ENCODE measurements at regions not wholly inside any gene's neighbourhood (a gene's known extent, or its start where the extent isn't known, plus 50 kb on each side); places are given as distances from the start of the nearest gene placed in this dataset.
"Not testable (repeated sequence)": the region's sequence is repeated elsewhere in the genome, so short reads cannot be mapped to it uniquely, and the experiment has no call there.

DNA sequence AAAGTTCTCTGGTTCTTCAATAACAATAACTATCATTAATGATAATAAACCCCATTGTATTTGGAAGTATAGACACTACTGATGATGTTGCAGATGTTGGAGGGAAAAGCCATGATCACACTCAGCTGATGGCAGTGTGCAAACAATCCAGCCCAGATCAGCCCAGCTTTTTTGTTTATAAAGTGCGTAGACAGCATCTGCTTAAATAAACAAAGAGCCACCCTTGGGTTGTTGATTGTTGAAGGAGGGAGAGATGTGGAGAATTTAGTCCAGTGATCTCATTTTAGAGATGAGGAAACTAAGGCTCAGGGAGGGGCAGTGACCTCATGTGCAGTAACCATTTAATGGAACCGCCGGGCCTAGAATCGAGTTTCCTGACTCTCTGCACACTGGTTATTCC is 56.0 kb upstream of the MEX3C start:
- no peak overlapping the region for H3K9ac ChIP-seq (ENCODE audit: low read length)
- no peaks in the 10 kb centered on the region for H3K79me2 ChIP-seq (ENCODE audit: low read length)
- peaks cover 21% of the 10 kb centered on the region for H3K4me1 ChIP-seq (ENCODE audit: low read length)
- H3K27me3 ChIP-seq (ENCODE audit: low read depth, low read length), result no peaks in the 10 kb centered on the region
- no peak overlapping the region for H3K4me2 ChIP-seq (ENCODE audit: low read length)
- H4K20me1 ChIP-seq (ENCODE audit: insufficient read depth, low read length), result no peaks in the 10 kb centered on the region
- no peak overlapping the region for H3K27ac ChIP-seq (ENCODE audit: low read length)
- no peaks in the 10 kb centered on the region for H3K9me3 ChIP-seq (ENCODE audit: insufficient read depth, low read length)
- TF ChIP-seq, protein P1, sequence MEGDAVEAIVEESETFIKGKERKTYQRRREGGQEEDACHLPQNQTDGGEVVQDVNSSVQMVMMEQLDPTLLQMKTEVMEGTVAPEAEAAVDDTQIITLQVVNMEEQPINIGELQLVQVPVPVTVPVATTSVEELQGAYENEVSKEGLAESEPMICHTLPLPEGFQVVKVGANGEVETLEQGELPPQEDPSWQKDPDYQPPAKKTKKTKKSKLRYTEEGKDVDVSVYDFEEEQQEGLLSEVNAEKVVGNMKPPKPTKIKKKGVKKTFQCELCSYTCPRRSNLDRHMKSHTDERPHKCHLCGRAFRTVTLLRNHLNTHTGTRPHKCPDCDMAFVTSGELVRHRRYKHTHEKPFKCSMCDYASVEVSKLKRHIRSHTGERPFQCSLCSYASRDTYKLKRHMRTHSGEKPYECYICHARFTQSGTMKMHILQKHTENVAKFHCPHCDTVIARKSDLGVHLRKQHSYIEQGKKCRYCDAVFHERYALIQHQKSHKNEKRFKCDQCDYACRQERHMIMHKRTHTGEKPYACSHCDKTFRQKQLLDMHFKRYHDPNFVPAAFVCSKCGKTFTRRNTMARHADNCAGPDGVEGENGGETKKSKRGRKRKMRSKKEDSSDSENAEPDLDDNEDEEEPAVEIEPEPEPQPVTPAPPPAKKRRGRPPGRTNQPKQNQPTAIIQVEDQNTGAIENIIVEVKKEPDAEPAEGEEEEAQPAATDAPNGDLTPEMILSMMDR (IDR thresholded peaks at IDR 0.05; ENCODE audit: low read depth, low read length), result no peak
- no peak for TF ChIP-seq EZH2phosphoT487 (IDR thresholded peaks at IDR 0.05; ENCODE audit: low read depth)
- H3K4me3 ChIP-seq (ENCODE audit: low read length), result no peak overlapping the region
- H3K36me3 ChIP-seq (replicated peaks; ENCODE audit: low read depth, low read length), result no peaks in the 10 kb centered on the region
- H2AFZ ChIP-seq (ENCODE audit: low read depth, low read length), result no peak overlapping the region

DNA sequence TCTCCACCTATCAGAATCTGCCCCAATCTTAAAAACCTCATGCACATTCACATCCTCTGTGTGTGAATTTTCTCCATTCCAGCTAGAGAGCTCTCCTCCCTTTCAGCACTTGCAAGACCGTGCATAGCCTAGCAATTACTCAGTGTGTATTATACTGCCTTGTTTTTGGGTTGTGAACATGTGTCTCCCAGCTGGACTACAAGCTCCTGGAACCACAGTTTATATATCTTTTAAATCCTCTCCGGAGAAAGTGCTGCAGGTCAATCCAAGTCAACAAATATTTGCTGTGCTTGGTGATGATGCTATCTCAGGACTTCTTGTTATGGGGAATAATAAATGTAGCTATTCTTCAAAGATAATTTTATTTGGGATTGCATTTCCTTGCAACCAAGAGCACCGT is 58.2 kb upstream of the MEX3C start:
- Histone ChIP-seq H3K27ac (ENCODE audit: low read length) (no peak overlapping the region), H3K4me2 (ENCODE audit: low read length) (no peak overlapping the region)
- TF ChIP-seq, protein P1 (IDR thresholded peaks at IDR 0.05; ENCODE audit: low read depth, low read length), result no peak
- no peak for TF ChIP-seq EZH2phosphoT487 (IDR thresholded peaks at IDR 0.05; ENCODE audit: low read depth)

DNA sequence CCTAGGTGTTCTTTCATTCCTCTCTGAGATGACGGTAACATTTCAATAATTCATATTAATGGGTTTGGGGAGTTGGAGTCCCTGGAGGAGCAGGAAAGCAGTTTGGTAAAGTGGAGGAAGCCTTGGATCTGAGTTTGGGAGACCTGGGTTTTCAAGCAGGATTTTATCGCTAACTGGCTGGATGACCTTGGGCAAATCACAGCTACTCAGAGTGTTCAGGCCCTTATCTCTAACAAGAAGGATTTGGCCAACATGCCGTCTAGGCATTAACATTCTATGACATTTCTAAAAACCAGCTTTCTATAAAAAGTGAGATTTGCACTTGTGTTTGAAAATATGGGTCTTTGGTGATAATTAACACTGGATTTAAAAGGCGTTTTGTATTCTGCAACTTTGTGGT is 59.7 kb upstream of the MEX3C start:
- no peaks in the 10 kb centered on the region for H3K27me3 ChIP-seq (ENCODE audit: low read depth, low read length)
- H3K4me2 ChIP-seq (ENCODE audit: low read length), result no peak overlapping the region
- H3K4me1 ChIP-seq (ENCODE audit: low read length), result peaks cover 1% of the 10 kb centered on the region
- H3K79me2 ChIP-seq (ENCODE audit: low read length), result no peaks in the 10 kb centered on the region
- H3K9me3 ChIP-seq (ENCODE audit: insufficient read depth, low read length), result no peaks in the 10 kb centered on the region
- TF ChIP-seq, protein P1 (IDR thresholded peaks at IDR 0.05; ENCODE audit: low read depth, low read length), result no peak
- H4K20me1 ChIP-seq (ENCODE audit: insufficient read depth, low read length), result no peaks in the 10 kb centered on the region
- no peak overlapping the region for H3K27ac ChIP-seq (ENCODE audit: low read length)
- no peaks in the 10 kb centered on the region for H3K36me3 ChIP-seq (replicated peaks; ENCODE audit: low read depth, low read length)
- H2AFZ ChIP-seq (ENCODE audit: low read depth, low read length), result no peak overlapping the region
- H3K9ac ChIP-seq (ENCODE audit: low read length), result no peak overlapping the region
- no peak overlapping the region for H3K4me3 ChIP-seq (ENCODE audit: low read length)

More for the DNA sequence above, 58.2 kb upstream of the MEX3C start:
- no peaks in the 10 kb centered on the region for H3K79me2 ChIP-seq (ENCODE audit: low read length)
- no peaks in the 10 kb centered on the region for H3K36me3 ChIP-seq (replicated peaks; ENCODE audit: low read depth, low read length)
- H2AFZ ChIP-seq (ENCODE audit: low read depth, low read length), result no peak overlapping the region
- H3K27me3 ChIP-seq (ENCODE audit: low read depth, low read length), result no peaks in the 10 kb centered on the region
- H3K4me3 ChIP-seq (ENCODE audit: low read length), result no peak overlapping the region
- H3K4me1 ChIP-seq (ENCODE audit: low read length), result peaks cover 16% of the 10 kb centered on the region
- H3K9me3 ChIP-seq (ENCODE audit: insufficient read depth, low read length), result no peaks in the 10 kb centered on the region
- no peaks in the 10 kb centered on the region for H4K20me1 ChIP-seq (ENCODE audit: insufficient read depth, low read length)
- H3K9ac ChIP-seq (ENCODE audit: low read length), result no peak overlapping the region

DNA sequence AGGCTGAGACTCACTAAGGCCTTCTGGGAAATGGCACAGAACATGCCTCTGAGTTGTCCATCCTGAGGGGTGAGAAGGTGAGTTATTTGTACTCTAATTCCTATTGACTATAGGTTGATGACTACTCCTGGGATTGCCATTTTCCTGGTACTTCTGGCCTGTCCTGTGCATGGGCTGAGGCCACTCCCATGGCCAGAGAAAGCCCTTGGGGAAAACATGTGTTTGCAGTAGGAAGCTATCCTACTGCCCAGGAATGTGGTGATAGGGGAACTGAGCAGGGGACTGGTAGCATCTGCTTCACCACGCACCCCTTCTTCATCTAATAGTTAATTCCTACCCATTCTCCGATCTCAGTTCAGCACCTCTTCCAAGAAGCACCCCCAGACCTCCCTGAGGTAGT is 62.6 kb upstream of the MEX3C start:
- H4K20me1 ChIP-seq (ENCODE audit: insufficient read depth, low read length), result no peaks in the 10 kb centered on the region
- H3K4me2 ChIP-seq (ENCODE audit: low read length), result no peak overlapping the region
- H2AFZ ChIP-seq (ENCODE audit: low read depth, low read length), result no peak overlapping the region
- H3K27ac ChIP-seq (ENCODE audit: low read length), result no peak overlapping the region
- no peaks in the 10 kb centered on the region for H3K4me1 ChIP-seq (ENCODE audit: low read length)
- TF ChIP-seq, protein P1 (IDR thresholded peaks at IDR 0.05; ENCODE audit: low read depth, low read length), result no peak
- no peak overlapping the region for H3K4me3 ChIP-seq (ENCODE audit: low read length)
- no peaks in the 10 kb centered on the region for H3K9me3 ChIP-seq (ENCODE audit: insufficient read depth, low read length)
- H3K27me3 ChIP-seq (ENCODE audit: low read depth, low read length), result no peaks in the 10 kb centered on the region
- H3K36me3 ChIP-seq (replicated peaks; ENCODE audit: low read depth, low read length), result no peaks in the 10 kb centered on the region
- H3K9ac ChIP-seq (ENCODE audit: low read length), result no peak overlapping the region
- no peaks in the 10 kb centered on the region for H3K79me2 ChIP-seq (ENCODE audit: low read length)

DNA sequence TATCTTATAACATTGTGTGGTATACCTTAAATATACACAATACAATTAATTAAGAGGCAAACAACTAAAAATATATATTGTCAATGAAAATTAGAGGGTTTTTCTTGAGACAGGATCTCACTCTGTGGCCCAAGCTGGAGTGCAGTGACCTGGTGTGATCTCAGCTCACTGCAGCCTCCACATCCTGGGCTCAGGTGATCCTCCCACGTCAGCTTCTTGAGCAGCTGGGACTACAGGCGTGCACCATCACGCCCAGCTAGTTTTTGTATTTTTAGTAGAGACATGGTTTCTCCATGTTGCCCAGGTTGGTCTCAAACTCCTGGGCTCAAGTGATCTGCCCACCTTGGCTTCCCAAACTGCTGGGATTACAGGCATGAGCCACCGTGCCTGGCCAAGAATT is 68.6 kb upstream of the MEX3C start:
- not testable (repeated sequence) for H3K4me3 ChIP-seq (ENCODE audit: low read length); H3K9ac ChIP-seq (ENCODE audit: low read length); H3K9me3 ChIP-seq (ENCODE audit: insufficient read depth, low read length); H4K20me1 ChIP-seq (ENCODE audit: insufficient read depth, low read length); H3K79me2 ChIP-seq (ENCODE audit: low read length); H2AFZ ChIP-seq (ENCODE audit: low read depth, low read length); H3K4me1 ChIP-seq (ENCODE audit: low read length); H3K27me3 ChIP-seq (ENCODE audit: low read depth, low read length); H3K27ac ChIP-seq (ENCODE audit: low read length); H3K36me3 ChIP-seq (replicated peaks; ENCODE audit: low read depth, low read length); H3K4me2 ChIP-seq (ENCODE audit: low read length)
